ENCODE measurements at regions not wholly inside any gene's neighbourhood (a gene's known extent, or its start where the extent isn't known, plus 50 kb on each side); places are given as distances from the start of the nearest gene placed in this dataset.
A peak's percentile ranks its signal among the peaks of the same experiment; 100 is the strongest.
"Not testable (repeated sequence)": the region's sequence is repeated elsewhere in the genome, so short reads cannot be mapped to it uniquely, and the experiment has no call there.

DNA sequence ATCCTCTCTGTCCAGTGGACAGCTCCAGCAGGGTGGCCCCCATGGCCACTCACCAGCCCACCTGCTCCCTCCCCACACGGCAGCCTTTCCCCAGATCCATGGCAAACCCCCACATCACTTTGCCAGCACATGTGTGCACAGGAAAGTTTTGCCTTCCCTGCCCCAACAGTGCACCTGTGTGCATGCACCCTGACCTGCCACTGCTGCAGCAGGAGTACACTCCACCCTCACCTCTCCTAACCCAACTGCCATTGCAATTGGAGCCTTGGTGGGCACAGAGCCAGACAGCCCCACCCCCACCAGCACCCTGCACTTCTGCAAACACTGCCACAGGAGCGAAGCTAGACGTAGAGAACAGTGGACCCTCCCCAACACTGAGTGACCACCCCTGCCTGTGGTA, 308.9 kb downstream of the CEP170 start:
- TF ChIP-seq POLR2A (IDR thresholded peaks at IDR 0.05) (no peak), POLR2AphosphoS5 (IDR thresholded peaks at IDR 0.05) (no peak)
- TF ChIP-seq, protein P1, sequence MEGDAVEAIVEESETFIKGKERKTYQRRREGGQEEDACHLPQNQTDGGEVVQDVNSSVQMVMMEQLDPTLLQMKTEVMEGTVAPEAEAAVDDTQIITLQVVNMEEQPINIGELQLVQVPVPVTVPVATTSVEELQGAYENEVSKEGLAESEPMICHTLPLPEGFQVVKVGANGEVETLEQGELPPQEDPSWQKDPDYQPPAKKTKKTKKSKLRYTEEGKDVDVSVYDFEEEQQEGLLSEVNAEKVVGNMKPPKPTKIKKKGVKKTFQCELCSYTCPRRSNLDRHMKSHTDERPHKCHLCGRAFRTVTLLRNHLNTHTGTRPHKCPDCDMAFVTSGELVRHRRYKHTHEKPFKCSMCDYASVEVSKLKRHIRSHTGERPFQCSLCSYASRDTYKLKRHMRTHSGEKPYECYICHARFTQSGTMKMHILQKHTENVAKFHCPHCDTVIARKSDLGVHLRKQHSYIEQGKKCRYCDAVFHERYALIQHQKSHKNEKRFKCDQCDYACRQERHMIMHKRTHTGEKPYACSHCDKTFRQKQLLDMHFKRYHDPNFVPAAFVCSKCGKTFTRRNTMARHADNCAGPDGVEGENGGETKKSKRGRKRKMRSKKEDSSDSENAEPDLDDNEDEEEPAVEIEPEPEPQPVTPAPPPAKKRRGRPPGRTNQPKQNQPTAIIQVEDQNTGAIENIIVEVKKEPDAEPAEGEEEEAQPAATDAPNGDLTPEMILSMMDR (IDR thresholded peaks at IDR 0.05 in 8 of 11, conservative IDR thresholded peaks at IDR 0.05 in 3 of 11), result no peak

DNA sequence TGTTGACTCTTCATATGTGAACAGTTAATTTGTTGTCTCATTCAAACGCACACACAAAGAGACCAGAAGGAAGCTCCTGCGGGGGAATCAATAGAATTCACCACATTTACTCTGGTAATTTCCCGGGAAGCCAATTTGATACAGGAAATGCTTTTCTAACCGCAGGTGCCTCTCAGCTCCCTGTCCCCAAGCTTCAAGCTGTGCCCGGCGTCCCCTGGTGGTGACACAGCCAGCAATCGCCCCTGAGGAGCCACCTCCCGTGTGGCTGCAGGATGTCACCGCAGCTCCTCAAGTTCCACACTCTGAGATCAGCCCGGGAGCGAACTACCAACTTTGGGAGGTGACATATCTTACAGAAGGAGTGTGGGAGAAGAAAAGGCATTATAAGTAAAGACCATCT, 318.4 kb downstream of the CEP170 start:
- intact Hi-C loops (cut with DNase I; ENCODE audit: low total_unique reads); DNase-seq: not testable (repeated sequence)

More for the DNA sequence above, 308.9 kb downstream of the CEP170 start:
- WGBS, 5 donors, result 76 to 85% (median 81%) methylated on average over 2 to 3 of the region's 3 CpGs
- Histone ChIP-seq H3K9me3 (peaks cover 0 to 23% (median 0%) of the 10 kb centered on the region in 8 donors), H3K27me3 (replicated peaks in 1 of 7) (no peaks in the 10 kb centered on the region), H3K4me1 (no peaks in the 10 kb centered on the region), H3K4me3 (no peak overlapping the region), H3K36me3 (no peaks in the 10 kb centered on the region), H3K27ac (no peak overlapping the region)
- no peak for DNase-seq
- intact Hi-C loops (cut with DNase I; ENCODE audit: low total_unique reads), result no loop called here

DNA sequence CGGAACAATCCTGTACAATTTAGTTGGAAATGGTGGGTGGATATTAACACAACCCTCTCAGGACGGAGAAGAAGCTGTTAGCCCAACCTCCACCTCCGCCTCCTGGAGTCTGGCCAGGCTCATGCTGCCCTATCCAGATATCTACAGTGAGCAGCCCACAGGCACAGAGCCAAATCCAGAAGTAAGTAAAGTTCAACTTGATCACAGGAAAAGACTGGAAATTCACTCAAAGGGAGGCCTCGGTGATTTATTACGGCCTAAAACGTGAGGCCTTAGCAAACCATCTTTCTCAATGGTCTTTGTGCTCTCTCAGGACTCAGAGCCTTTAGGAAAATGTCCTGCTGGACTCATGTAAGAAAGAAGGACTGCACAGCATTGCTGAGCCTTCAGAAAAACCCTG, 330.4 kb downstream of the CEP170 start:
- H3K36me3 ChIP-seq; H3K27ac ChIP-seq; H3K4me3 ChIP-seq; H3K4me1 ChIP-seq; DNase-seq; H3K9me3 ChIP-seq; H3K27me3 ChIP-seq (replicated peaks in 1 of 7); intact Hi-C loops (cut with DNase I; ENCODE audit: low total_unique reads): not testable (repeated sequence)
- 27 to 54% (median 43%) methylated on average over 6 of the region's 6 CpGs for WGBS, 5 donors

More for the DNA sequence above, 318.4 kb downstream of the CEP170 start:
- H3K27ac ChIP-seq; H3K4me1 ChIP-seq; H3K27me3 ChIP-seq (replicated peaks in 1 of 7); H3K9me3 ChIP-seq; H3K36me3 ChIP-seq; H3K4me3 ChIP-seq: not testable (repeated sequence)
- 27 to 41% (median 34%) methylated on average over 3 to 11 of the region's 11 CpGs for WGBS, 5 donors
- TF ChIP-seq, protein P1 (IDR thresholded peaks at IDR 0.05 in 8 of 11, conservative IDR thresholded peaks at IDR 0.05 in 3 of 11), result peak in 1 of 11 experiments; percentile 24

DNA sequence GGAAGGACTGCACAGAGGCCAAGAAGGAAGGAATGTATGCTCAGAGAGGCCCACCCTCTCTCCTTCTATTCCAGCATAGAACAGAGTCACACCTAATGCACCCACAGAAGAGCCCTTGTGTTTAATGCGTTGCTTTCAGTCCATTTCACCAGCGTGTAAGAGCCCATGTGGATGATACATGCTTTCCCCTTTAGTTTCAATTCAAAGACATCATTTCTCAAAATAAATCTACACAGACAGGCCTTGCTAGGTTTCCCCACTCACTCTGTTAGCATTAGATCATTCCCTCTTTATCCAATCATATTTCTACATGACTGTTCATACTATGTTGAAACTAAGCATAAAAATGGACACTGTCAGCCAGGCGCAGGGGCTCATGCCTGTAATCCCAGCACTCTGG, 331.5 kb downstream of the CEP170 start:
- 88 to 97% (median 91%) methylated on average over 3 of the region's 3 CpGs for WGBS, 5 donors
- H3K36me3 ChIP-seq; DNase-seq; H3K4me3 ChIP-seq; H3K27ac ChIP-seq; H3K27me3 ChIP-seq (replicated peaks in 1 of 7); H3K9me3 ChIP-seq; intact Hi-C loops (cut with DNase I; ENCODE audit: low total_unique reads); H3K4me1 ChIP-seq: not testable (repeated sequence)

DNA sequence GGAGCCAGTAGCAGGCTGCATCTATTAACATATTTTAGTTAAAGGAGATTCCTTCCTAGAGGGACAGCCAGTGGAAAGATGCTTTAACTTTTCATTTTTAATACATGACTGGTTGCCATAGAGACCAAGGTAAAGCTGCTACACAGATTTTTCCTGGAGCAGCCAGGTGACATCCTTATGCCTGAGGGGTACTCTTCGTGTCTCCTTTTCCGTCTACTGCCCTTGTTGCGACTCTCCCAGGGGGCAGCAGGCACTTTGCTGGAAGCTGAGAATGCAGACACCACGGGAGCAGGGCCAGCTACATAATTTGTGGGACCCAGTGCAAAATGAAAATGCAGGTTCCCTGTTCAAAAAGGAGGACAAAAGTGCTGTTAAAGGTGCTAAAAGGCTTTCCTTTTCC, 340.4 kb downstream of the CEP170 start:
- H3K36me3 ChIP-seq; H3K4me1 ChIP-seq; H3K9me3 ChIP-seq; H3K4me3 ChIP-seq; H3K27me3 ChIP-seq (replicated peaks in 1 of 7); intact Hi-C loops (cut with DNase I; ENCODE audit: low total_unique reads); DNase-seq; H3K27ac ChIP-seq: not testable (repeated sequence)
- 44 to 54% (median 52%) methylated on average over 4 of the region's 4 CpGs for WGBS, 5 donors

DNA sequence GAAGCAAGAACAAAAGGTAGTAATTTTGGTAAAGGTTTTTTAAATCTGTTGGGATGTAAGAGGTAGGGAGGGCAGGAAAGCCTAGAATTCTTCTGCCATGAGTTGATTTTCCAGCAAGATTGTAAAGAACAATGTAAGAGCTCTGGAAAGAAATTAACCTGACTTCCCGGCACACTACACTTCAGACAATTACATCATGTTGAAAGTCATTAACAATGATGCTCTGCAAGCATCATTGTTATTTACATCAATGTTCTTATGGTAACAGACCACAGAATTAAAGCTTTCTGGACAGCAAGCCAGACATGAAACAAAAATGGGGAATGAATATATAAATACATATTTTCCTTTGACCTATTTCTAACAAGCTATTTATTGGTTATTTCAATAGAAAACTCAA, 342.2 kb downstream of the CEP170 start:
- H3K36me3 ChIP-seq; H3K27ac ChIP-seq; H3K4me3 ChIP-seq; DNase-seq; H3K4me1 ChIP-seq; intact Hi-C loops (cut with DNase I; ENCODE audit: low total_unique reads); H3K9me3 ChIP-seq; H3K27me3 ChIP-seq (replicated peaks in 1 of 7): not testable (repeated sequence)
- 82 to 93% (median 88%) methylated on average over 1 of the region's 1 CpG for WGBS, 5 donors

DNA sequence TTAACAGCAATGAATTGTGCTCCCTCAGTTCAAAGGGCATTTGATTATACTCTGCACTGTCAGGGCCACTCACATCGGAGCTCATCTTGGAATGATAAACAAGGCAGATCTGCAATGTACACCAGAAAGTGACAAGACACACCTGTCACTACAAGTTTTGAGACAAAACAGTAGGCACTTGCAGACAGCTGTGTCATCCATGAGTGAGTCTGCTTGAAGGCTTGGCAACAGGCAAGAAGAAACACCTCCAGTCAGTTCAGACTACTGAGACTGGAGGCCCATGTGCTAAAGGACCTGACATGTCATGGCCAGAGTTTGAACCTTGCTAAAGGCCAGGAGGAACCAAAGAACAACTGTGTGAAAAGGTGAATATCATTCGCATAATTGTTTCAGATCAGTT, 354.5 kb downstream of the CEP170 start:
- 61 to 81% (median 73%) methylated on average over 2 of the region's 2 CpGs for WGBS, 5 donors
- intact Hi-C loops (cut with DNase I; ENCODE audit: low total_unique reads), result not testable (repeated sequence)

More for the DNA sequence above, 354.5 kb downstream of the CEP170 start:
- not testable (repeated sequence) for DNase-seq; H3K4me3 ChIP-seq; H3K27me3 ChIP-seq (replicated peaks in 1 of 7); H3K27ac ChIP-seq; H3K36me3 ChIP-seq; H3K4me1 ChIP-seq
- H3K9me3 ChIP-seq, result peaks cover 0 to 17% (median 5%) of the 10 kb centered on the region in 8 donors

Measured in spleen (tissue), 11 donors.